ENCODE measurements at regions not wholly inside any gene's neighbourhood (a gene's known extent, or its start where the extent isn't known, plus 50 kb on each side); places are given as distances from the start of the nearest gene placed in this dataset.
"Not testable (repeated sequence)": the region's sequence is repeated elsewhere in the genome, so short reads cannot be mapped to it uniquely, and the experiment has no call there.

DNA sequence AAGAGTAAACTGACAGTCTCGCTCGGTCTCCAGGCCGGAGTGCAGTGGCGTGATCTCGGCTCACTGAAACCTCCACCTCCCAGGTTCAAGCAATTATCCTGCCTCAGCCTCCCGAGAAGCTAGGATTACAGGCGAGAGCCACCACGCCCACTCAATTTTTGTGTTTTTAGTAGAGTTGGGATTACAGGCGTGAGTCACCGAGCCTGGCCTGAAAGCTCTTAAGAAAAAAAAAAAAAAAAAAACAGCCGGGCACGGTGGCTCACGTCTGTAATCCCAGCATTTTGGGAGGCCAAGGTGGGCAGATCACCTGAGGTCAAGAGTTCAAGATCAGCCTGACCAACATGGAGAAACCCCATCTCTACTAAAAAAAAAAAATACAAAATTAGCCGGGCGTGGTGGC is 55.3 kb upstream of the THOC2 start:
- H3K36me3 ChIP-seq (ENCODE audit: control insufficient read depth, insufficient read depth, low read length); DNase-seq (ENCODE audit: extremely low read depth, insufficient read length); H3K27me3 ChIP-seq (replicated peaks; ENCODE audit: control insufficient read depth, insufficient read depth, low read length); H3K4me3 ChIP-seq (replicated peaks; ENCODE audit: low read depth, low read length): not testable (repeated sequence)

DNA sequence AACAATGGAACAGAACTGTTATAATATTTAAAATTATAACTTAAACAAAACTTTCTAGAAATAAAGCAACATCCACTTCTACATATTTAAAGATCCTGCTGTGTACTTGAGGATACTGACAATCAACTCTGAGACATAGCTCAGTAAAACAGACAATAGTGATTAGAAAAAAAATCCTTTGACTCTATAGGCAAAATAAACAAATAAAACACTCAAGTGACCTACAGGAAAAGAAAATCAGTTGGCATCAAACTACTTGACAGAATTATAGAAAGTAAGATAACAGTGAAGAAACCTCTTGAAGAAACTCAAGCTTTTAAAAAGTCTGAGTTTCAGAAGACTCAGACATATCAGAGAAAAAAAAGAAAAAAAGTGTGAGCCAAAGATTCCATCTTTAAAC is 55.9 kb upstream of the THOC2 start:
- Histone ChIP-seq H3K36me3 (ENCODE audit: control insufficient read depth, insufficient read depth, low read length) (no peaks in the 10 kb centered on the region), H3K27me3 (replicated peaks; ENCODE audit: control insufficient read depth, insufficient read depth, low read length) (no peaks in the 10 kb centered on the region), H3K4me3 (replicated peaks; ENCODE audit: low read depth, low read length) (no peak overlapping the region)
- no peak for TF ChIP-seq CTCF (IDR thresholded peaks at IDR 0.05; ENCODE audit: insufficient read depth, low read length, poor library complexity, severe bottlenecking)
- DNase-seq (ENCODE audit: extremely low read depth, insufficient read length) = no peak

GRCh38 chrX:123797543-123798447 is 62.1 kb upstream of the XIAP start:
- Histone ChIP-seq H3K36me3 (ENCODE audit: control insufficient read depth, insufficient read depth, low read length) (no peaks in the 10 kb centered on the region), H3K27me3 (replicated peaks; ENCODE audit: control insufficient read depth, insufficient read depth, low read length) (no peaks in the 10 kb centered on the region), H3K4me3 (replicated peaks; ENCODE audit: low read depth, low read length) (no peak overlapping the region)
- TF ChIP-seq CTCF (IDR thresholded peaks at IDR 0.05; ENCODE audit: insufficient read depth, low read length, poor library complexity, severe bottlenecking) = no peak
- DNase-seq (ENCODE audit: extremely low read depth, insufficient read length) = no peak

- H3K27me3 ChIP-seq (replicated peaks; ENCODE audit: control insufficient read depth, insufficient read depth, low read length); H3K36me3 ChIP-seq (ENCODE audit: control insufficient read depth, insufficient read depth, low read length); H3K4me3 ChIP-seq (replicated peaks; ENCODE audit: low read depth, low read length); DNase-seq (ENCODE audit: extremely low read depth, insufficient read length): not testable (repeated sequence)
Observed at GRCh38 chrX:123798706-123799430, 61.0 kb upstream of the XIAP start.

- no peaks in the 10 kb centered on the region for H3K36me3 ChIP-seq (ENCODE audit: control insufficient read depth, insufficient read depth, low read length)
- TF ChIP-seq CTCF (IDR thresholded peaks at IDR 0.05; ENCODE audit: insufficient read depth, low read length, poor library complexity, severe bottlenecking) = no peak
- no peaks in the 10 kb centered on the region for H3K27me3 ChIP-seq (replicated peaks; ENCODE audit: control insufficient read depth, insufficient read depth, low read length)
- DNase-seq (ENCODE audit: extremely low read depth, insufficient read length) = no peak
- no peak overlapping the region for H3K4me3 ChIP-seq (replicated peaks; ENCODE audit: low read depth, low read length)
Observed at GRCh38 chrX:123801901-123802300, 58.0 kb upstream of the XIAP start.

- DNase-seq (ENCODE audit: extremely low read depth, insufficient read length) = peak; percentile 22
- no peak for TF ChIP-seq CTCF (IDR thresholded peaks at IDR 0.05; ENCODE audit: insufficient read depth, low read length, poor library complexity, severe bottlenecking)
- Histone ChIP-seq H3K27me3 (replicated peaks; ENCODE audit: control insufficient read depth, insufficient read depth, low read length) (no peaks in the 10 kb centered on the region), H3K36me3 (ENCODE audit: control insufficient read depth, insufficient read depth, low read length) (no peaks in the 10 kb centered on the region), H3K4me3 (replicated peaks; ENCODE audit: low read depth, low read length) (no peak overlapping the region)
Observed at GRCh38 chrX:123803331-123803983, 56.4 kb upstream of the XIAP start.

DNA sequence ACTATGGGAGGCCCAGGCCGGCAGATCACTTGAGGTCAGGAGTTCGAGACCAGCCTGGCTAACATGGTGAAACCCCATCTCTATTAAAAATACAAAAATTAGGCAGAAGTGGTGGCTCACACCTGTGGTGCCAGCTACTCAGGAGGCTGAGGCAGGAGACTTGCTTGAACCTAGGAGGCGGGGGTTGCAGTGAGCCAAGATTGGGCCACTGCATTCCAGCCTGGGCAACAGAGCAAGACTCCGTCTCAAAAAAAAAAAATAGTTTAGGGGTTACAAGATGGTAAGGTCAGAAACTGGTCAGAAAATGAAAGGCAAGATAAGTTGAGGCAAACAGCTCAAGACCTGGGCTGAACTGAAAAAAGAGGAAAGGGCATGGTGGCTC is 55.9 kb upstream of the XIAP start:
- not testable (repeated sequence) for H3K36me3 ChIP-seq (ENCODE audit: control insufficient read depth, insufficient read depth, low read length); H3K4me3 ChIP-seq (replicated peaks; ENCODE audit: low read depth, low read length); DNase-seq (ENCODE audit: extremely low read depth, insufficient read length); H3K27me3 ChIP-seq (replicated peaks; ENCODE audit: control insufficient read depth, insufficient read depth, low read length)
